Naive thymus-derived CD8-positive, alpha-beta T cell (primary cell): ENCODE measurements at regions not wholly inside any gene's neighbourhood (a gene's known extent, or its start where the extent isn't known, plus 50 kb on each side); places are given as distances from the start of the nearest gene placed in this dataset.
A peak's percentile ranks its signal among the peaks of the same experiment; 100 is the strongest.

Experiments used
- ATAC-seq, 2 donors: fragments of 150-1000 bp; cut with Tn5 transposase in 1 of 2; sonication (Bioruptor Pico), chemical (Tn5 transposase) in 1 of 2; 1 replicate in 1 of 2; 2 replicates in 1 of 2; pipeline ENCODE4 v1.10.0; 2021; ENCODE audit warnings: mild to moderate bottlenecking in 2 of 2, moderate library complexity in 2 of 2
- POLR2A ChIA-PET: fragments of 350-600 bp; sonication (Branson Sonifier 250); formaldehyde crosslinking; loops from one replicate; lab custom pipeline; 2021; ENCODE audit warnings: antibody characterized with exemption; lab: Charles Lee
- DNase-seq, 10 donors: peaks; one replicate each; pipeline versions ENCODE4 v3.0.0 to v3.0.0-alpha.2; 2020 to 2022
- H3K27ac Mint-ChIP-seq, 10 donors: one replicate each; pipeline ENCODE4 v1.8.0; 2020 to 2022; ENCODE audit warnings: mild to moderate bottlenecking in 10 of 10, mixed read lengths in 10 of 10, moderate library complexity in 4 of 10, inconsistent platforms in 1 of 10
- H3K27me3 Mint-ChIP-seq, 5 donors: one replicate each; pipeline ENCODE4 v1.8.0; 2021 to 2022; ENCODE audit warnings: mixed read lengths in 5 of 5
- H3K36me3 Mint-ChIP-seq, 3 donors: one replicate each; pipeline ENCODE4 v1.8.0; 2020 to 2022; ENCODE audit warnings: mixed read lengths in 3 of 3, mild to moderate bottlenecking in 2 of 3, inconsistent platforms in 1 of 3
- H3K4me1 Mint-ChIP-seq, 4 donors: one replicate each; pipeline ENCODE4 v1.8.0; 2021 to 2022; ENCODE audit warnings: mixed read lengths in 4 of 4
- H3K4me3 Mint-ChIP-seq, 10 donors: one replicate each; pipeline ENCODE4 v1.8.0; 2020 to 2022; ENCODE audit warnings: mild to moderate bottlenecking in 10 of 10, mixed read lengths in 10 of 10, moderate library complexity in 6 of 10, inconsistent platforms in 1 of 10
- H3K9me3 Mint-ChIP-seq, 9 donors: one replicate each; pipeline ENCODE4 v1.8.0; 2020 to 2022; ENCODE audit warnings: mixed read lengths in 9 of 9, mild to moderate bottlenecking in 3 of 9, inconsistent platforms in 1 of 9, moderate library complexity in 1 of 9

DNA sequence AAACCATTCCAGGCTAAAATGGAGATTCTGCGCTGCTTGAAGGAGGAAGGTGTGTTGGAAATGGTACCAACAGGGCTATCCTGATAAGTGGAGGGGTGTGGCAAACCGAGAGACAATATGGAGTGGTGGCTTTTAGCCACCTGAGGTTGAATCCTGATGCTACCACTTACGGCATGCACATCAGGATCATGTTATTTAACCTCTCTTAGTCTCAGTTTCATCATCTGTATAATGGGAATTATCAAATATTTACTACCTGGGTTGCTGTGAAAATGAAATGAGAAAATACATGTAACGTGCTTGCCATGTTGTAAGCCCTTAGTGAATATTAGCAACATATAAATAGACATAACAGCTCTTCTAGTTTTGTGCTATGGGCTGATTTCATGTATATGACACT is 117.1 kb downstream of the TBX19 start:
- Mint-ChIP-seq H3K9me3 (no peaks in the 10 kb centered on the region), H3K4me1 (peaks cover 0 to 11% (median 3%) of the 10 kb centered on the region in 4 donors), H3K4me3 (no peak overlapping the region), H3K36me3 (no peaks in the 10 kb centered on the region), H3K27me3 (peaks cover 3 to 10% (median 6%) of the 10 kb centered on the region in 5 donors), H3K27ac (no peak overlapping the region)
- POLR2A ChIA-PET, result interaction anchor here (0.7 kb wide), 1 partner anchor 216 kb away, joined by 4 read pairs; no protein-coding TSS in a partner anchor
- ATAC-seq (no peak), DNase-seq (no peak)

DNA sequence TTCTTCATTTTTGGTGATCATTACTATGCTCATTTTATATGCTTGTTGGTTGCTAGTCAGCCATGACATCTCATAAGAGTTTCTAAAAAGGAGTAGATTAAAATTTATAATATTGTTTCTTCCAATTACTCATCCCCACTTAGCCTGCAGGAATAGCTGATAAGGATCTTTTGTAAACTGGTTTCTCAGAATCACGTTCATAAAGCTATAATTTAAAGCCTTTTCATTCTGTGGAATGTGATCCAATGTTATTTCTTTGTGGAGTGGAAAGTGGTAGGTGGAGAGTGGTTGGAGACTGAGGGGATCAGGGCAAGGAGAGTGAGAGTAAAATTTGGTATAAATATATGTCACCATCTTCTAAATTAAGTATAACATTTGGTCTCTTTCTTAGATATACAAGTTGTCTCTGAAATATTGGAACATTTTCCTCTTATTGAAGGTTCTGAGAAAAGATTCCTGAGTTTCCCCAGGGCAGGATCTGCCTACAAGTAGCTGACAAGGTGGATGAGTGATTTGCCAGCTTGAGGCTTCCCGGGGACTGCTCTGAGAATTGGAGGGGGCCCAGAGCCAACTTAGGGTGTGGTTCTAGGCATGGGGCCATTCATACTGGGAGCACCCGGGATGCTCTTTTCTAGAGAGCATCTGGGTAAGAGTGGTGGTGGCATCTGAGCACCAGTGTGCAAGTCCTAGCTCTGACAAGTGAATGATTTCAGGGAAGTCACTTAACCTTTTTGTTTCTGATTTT is 116.4 kb downstream of the TBX19 start:
- POLR2A ChIA-PET, result interaction anchor here (0.7 kb wide), 1 partner anchor 215 kb away, joined by 4 read pairs; no protein-coding TSS in a partner anchor
- Mint-ChIP-seq H3K27me3 (peaks cover 3 to 17% (median 8%) of the 10 kb centered on the region in 5 donors), H3K36me3 (no peaks in the 10 kb centered on the region), H3K4me3 (no peak overlapping the region), H3K27ac (no peak overlapping the region), H3K9me3 (no peaks in the 10 kb centered on the region), H3K4me1 (peaks cover 0 to 18% (median 4%) of the 10 kb centered on the region in 4 donors)
- ATAC-seq (no peak), DNase-seq (no peak)

DNA sequence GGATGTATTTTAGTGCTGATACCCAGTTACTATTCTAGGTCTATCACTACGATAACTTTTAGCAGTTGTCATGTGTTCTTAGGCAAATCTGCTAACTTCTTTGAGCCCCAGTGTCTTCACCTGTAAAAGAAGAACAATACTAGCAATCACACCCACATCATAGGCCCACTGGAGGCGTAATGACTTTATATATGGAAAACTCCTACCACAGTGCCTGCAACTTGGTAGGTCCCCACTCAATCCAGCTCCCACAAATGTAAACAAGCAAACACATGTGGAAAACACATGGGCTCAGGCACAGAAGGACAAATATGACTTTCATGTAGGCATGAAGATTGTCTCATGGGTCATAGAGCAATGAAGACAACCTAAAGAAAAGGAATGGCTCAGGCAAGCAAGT is 115.8 kb downstream of the TBX19 start:
- Mint-ChIP-seq H3K4me1 (peaks cover 0 to 24% (median 4%) of the 10 kb centered on the region in 4 donors), H3K4me3 (no peak overlapping the region), H3K27ac (no peak overlapping the region), H3K36me3 (no peaks in the 10 kb centered on the region), H3K27me3 (peaks cover 3 to 21% (median 8%) of the 10 kb centered on the region in 5 donors), H3K9me3 (no peaks in the 10 kb centered on the region)
- DNase-seq, result no peak
- no peak for ATAC-seq
- POLR2A ChIA-PET, result no interaction called here

DNA sequence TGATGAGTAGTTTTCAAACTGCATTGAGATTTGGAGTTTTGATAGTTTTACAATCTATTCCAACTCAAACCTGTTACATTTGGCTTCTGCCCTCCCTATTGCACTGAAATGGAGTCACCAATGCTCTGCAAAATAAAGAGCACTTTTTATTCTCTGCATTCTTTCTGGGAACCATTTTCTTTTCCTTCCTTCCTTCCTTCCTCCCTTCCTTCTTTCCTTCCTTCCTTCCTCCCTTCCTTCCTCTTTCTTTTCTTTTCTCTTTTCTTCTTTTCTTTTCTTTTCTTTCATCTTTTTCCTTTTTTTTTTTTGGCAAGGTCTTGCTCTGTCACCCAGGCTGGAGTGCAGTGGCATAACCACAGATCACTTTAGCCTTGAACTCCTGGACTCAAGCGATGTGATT is 114.2 kb downstream of the TBX19 start:
- Mint-ChIP-seq H3K27me3 (peaks cover 2 to 14% (median 7%) of the 10 kb centered on the region in 5 donors), H3K4me1 (peaks cover 0 to 24% (median 4%) of the 10 kb centered on the region in 4 donors), H3K36me3 (no peaks in the 10 kb centered on the region), H3K4me3 (no peak overlapping the region), H3K27ac (no peak overlapping the region), H3K9me3 (no peaks in the 10 kb centered on the region)
- no peak for ATAC-seq
- DNase-seq, result no peak
- POLR2A ChIA-PET, result no interaction called here

DNA sequence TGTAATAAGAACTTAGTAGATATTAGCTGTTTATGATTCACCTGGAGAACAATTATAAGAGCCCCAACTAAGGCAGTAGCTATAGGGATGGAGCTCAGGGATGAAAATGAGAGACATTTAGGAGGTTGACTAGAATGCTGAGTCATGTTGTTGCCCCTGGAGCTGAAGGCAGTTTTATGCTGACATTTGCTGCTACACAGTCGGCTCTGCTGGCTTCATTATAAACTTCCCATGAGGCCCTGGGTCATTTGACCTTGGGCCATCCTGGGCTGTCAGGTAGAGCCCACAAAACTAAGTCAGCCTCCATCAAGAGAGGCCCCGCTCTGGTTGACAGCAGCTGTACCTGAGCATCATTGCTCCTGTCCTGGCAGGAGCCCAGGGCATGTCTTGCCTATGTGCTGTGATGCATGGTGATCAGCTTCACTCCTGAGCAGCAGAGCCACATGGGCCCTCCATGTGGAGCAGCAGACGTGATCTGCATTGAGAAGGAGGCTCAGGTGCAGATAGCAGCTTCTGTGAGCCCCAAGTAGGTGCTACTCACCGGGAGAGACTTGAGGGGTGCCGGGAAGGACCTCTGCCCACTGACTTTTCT is 112.4 kb downstream of the TBX19 start:
- H3K4me1 Mint-ChIP-seq, result peaks cover 0 to 19% (median 2%) of the 10 kb centered on the region in 4 donors
- POLR2A ChIA-PET, result no interaction called here
- H3K9me3 Mint-ChIP-seq, result no peaks in the 10 kb centered on the region
- no peak for ATAC-seq
- H3K27me3 Mint-ChIP-seq, result peaks cover 2 to 16% (median 9%) of the 10 kb centered on the region in 5 donors
- H3K4me3 Mint-ChIP-seq, result no peak overlapping the region
- H3K27ac Mint-ChIP-seq, result no peak overlapping the region
- H3K36me3 Mint-ChIP-seq, result no peaks in the 10 kb centered on the region
- DNase-seq, result no peak

DNA sequence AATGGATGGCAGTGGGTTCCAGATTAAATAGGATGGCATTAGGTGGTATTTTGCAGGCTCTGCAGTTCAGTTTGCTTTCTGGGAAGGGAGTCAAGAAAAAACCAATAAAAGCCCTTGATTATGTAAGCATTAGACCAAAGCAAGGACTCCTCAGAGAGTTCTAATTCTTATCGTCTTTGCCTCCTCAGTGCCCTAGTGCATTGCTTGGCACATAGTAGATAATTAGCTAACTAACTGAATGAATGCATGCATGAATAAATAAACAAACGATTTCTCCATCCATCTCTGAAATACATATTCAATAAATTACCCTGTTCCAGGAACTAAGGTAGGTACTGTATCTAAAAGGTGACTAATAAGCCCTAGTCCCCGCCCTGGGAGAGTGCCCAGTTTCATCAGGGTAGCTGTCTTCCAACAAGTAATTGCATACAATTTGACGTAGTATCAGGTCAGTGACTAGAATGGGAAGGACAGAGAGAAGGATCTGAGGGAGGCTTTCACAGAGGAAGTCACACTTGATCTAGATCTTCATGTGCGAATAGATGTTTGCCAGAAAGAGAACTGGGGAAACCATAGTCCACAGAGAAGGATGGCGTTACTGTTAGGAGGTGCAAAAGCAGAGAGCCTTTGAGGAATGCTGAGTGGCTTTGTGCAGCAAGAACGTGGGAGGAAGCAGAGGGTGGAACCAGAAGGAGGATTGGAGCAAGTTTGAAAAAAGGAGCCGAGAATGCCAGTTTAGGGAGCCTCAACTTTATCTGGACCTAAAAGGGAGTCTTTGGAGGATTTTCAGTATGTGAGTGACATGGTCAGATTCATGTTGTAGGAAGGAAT is 111.4 kb downstream of the TBX19 start:
- ATAC-seq (no peak), DNase-seq (peak in 1 of 10 donors; percentile 15)
- H3K4me1 Mint-ChIP-seq, result peaks cover 0 to 29% (median 11%) of the 10 kb centered on the region in 4 donors

DNA sequence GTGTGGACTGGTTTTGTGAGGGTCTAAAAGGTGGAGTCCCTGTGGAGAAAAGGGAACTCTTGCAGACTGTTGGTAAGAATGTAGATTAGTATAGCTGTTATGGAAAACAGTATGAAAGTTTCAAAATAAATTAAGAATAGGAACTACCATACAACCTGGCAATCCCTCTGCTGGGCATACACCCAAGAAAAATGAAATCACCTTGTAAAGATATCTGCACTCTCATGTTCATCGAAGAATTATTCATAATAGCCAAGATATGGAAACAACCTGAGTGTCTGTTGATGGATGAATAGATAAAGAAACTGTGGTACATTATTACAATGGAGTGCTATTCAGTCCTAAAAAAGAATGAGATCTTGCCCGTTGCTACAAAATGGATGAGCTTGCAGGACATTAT is 109.6 kb downstream of the TBX19 start:
- POLR2A ChIA-PET, result no interaction called here
- no peaks in the 10 kb centered on the region for H3K9me3 Mint-ChIP-seq

More for the DNA sequence above, 111.4 kb downstream of the TBX19 start:
- H3K27ac Mint-ChIP-seq, result peak overlapping the region in 2 of 10 donors; percentile 10 to 65
- no peaks in the 10 kb centered on the region for H3K36me3 Mint-ChIP-seq
- H3K9me3 Mint-ChIP-seq, result no peaks in the 10 kb centered on the region
- H3K27me3 Mint-ChIP-seq, result peaks cover 9 to 25% (median 11%) of the 10 kb centered on the region in 5 donors
- H3K4me3 Mint-ChIP-seq, result peak overlapping the region in 2 of 10 donors; percentile 45 to 67
- POLR2A ChIA-PET, result no interaction called here

DNA sequence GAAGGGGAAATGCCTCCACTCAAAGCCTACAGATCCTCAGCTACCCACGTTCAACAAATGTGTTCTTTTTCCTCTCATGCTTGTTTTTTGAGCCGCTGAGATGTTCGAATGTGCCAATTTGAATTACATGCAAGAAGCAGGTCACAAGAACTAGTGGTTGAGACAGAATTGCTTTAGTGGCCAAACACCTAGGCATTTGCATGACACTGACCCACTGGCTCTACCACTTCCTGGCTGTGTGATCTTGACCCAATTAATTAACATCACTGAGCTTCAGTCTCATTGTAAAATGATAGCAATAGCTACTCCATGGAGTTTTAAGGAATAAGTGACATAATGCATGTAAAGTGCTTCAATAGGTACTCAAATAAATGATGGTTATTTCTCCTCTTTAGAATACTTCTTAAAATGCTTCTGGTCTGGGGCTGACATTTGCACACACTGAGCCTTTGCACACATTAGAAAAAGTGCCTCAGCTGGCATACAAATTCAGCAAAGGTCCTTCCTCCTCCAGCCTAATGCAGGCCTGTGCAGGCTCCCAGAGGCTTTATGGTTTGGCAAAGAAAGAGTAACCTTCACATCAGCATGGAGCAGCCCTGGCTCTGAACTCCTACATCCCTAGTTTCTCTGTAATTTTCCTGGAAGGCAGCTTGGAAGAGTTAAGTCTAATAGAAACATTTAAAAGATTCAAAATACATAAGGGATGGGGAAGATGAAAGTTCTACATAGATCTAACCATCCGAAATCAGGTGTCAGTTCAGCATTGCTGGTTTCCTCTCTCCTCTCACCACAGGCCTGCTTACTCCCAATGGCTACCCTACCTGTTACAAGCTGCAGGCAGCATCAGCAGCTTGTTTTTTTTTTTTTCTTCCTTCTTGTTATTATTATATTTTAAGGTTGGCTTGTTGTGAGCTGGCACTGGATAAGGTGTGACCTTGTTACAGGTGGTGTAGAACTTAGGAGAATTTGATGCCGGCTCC is 107.4 kb downstream of the TBX19 start:
- Mint-ChIP-seq H3K9me3 (no peaks in the 10 kb centered on the region), H3K4me1 (peaks cover 0 to 35% (median 14%) of the 10 kb centered on the region in 4 donors), H3K27ac (peak overlapping the region in 8 of 10 donors; percentile 5 to 97 (median 55)), H3K4me3 (peak overlapping the region in 2 of 10 donors; percentile 0 to 57), H3K27me3 (peaks cover 11 to 29% (median 12%) of the 10 kb centered on the region in 5 donors), H3K36me3 (no peaks in the 10 kb centered on the region)
- ATAC-seq, result no peak
- POLR2A ChIA-PET, result no interaction called here
- DNase-seq, result no peak

More for the DNA sequence above, 109.6 kb downstream of the TBX19 start:
- H3K4me1 Mint-ChIP-seq, result peaks cover 0 to 35% (median 14%) of the 10 kb centered on the region in 4 donors
- H3K36me3 Mint-ChIP-seq, result no peaks in the 10 kb centered on the region
- DNase-seq (no peak), ATAC-seq (no peak)
- peaks cover 11 to 29% (median 13%) of the 10 kb centered on the region in 5 donors for H3K27me3 Mint-ChIP-seq
- no peak overlapping the region for H3K4me3 Mint-ChIP-seq
- peak overlapping the region in 1 of 10 donors; percentile 8 for H3K27ac Mint-ChIP-seq

DNA sequence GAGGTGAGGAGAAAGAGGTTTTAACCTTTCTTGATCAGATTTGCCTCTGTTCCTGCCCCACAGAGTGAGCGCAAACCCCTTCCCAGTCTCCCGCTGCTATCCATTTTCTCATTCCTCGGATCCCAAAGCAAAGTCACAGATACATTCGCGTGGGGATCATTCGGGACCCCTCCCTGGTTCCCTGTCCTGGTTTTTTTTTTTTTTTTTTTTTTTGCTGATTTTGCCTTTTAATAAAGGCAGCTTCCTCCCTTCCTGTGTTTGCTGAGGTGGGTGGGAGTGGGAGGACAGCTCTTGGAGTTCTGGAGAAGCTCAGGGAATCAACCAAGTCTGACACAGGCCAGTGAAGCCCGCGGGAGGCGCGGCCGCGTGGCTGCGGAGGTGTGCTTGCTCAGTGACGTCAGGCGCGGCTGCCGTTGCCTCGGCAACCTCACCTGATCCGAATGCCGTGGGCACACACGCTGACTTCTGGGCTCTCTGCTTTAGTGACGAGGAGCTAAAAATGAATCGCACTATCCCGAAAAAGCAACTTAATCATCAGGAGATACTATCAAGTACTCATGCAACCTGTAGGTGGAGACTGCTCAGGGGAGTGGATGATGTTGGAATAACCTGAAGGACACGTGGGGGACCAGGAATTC is 106.4 kb downstream of the TBX19 start:
- ATAC-seq (peak; percentile 99 to 100), DNase-seq (peak; percentile 44 to 85 (median 68))
- Mint-ChIP-seq H3K4me1 (peaks cover 0 to 26% (median 13%) of the 10 kb centered on the region in 4 donors), H3K27me3 (peaks cover 6 to 21% (median 9%) of the 10 kb centered on the region in 5 donors), H3K9me3 (no peaks in the 10 kb centered on the region), H3K36me3 (no peaks in the 10 kb centered on the region), H3K4me3 (peak overlapping the region; percentile 39 to 70 (median 60)), H3K27ac (peak overlapping the region in 9 of 10 donors; percentile 49 to 97 (median 75))
- POLR2A ChIA-PET, result no interaction called here

DNA sequence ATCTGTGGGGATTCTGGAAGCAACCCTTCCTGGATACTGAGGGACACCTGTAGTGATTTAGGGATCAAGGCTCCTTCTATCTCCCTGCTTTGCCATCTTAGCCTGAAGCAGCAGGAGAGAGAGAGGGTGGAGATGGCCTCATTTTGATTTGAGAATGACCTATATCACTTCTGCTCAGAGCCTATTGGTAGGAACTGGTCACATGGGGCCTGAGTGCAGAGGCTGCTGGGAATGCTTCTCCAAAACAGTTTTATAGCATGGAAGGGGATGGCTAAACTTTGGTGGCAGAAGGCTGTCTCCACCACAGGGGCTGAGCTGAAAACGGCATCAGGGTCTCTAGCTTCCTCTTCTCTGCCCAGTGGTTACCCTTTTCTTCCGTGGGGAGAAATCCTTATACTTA is 105.8 kb downstream of the TBX19 start:
- no peak for ATAC-seq
- no peaks in the 10 kb centered on the region for H3K9me3 Mint-ChIP-seq
- H3K27me3 Mint-ChIP-seq, result peaks cover 5 to 18% (median 9%) of the 10 kb centered on the region in 5 donors
- H3K36me3 Mint-ChIP-seq, result no peaks in the 10 kb centered on the region
- H3K27ac Mint-ChIP-seq, result peak overlapping the region in 4 of 10 donors; percentile 66 to 97 (median 80)
- no peak for DNase-seq
- peaks cover 0 to 21% (median 13%) of the 10 kb centered on the region in 4 donors for H3K4me1 Mint-ChIP-seq
- H3K4me3 Mint-ChIP-seq, result peak overlapping the region in 2 of 10 donors; percentile 25 to 57
- POLR2A ChIA-PET, result no interaction called here

DNA sequence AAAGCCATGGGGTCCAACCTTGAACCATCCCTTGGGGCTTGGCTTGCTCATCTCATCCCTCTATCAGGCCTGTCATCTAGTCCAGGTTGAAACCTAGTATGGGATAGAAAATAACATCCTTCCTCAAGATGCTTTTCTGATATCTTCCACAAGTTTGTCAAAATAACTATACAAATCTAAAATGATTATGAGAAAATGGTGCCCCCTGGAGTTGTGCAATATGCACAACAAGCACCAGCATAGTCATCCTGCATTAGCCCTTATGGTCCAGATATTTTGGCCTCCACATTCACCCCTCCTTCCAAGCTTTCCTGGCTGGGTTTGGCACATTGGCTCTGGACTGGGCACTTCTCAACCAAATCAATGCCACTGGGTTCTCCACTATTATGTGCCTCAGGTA is 101.2 kb downstream of the TBX19 start:
- POLR2A ChIA-PET, result interaction anchor here (0.6 kb wide), 1 partner anchor 1109 kb away, joined by 3 read pairs; no protein-coding TSS in a partner anchor
- ATAC-seq, result no peak
- Mint-ChIP-seq H3K27ac (no peak overlapping the region), H3K9me3 (peaks cover 0 to 4% (median 0%) of the 10 kb centered on the region in 9 donors), H3K27me3 (peaks cover 0 to 3% (median 1%) of the 10 kb centered on the region in 5 donors), H3K4me1 (peaks cover 0 to 3% (median under 1%) of the 10 kb centered on the region in 4 donors), H3K4me3 (no peak overlapping the region), H3K36me3 (no peaks in the 10 kb centered on the region)
- DNase-seq, result no peak
